Activated B cell treated with CpG ODN at 0.5 μM for 24 hours (primary cell): ENCODE measurements at regions not wholly inside any gene's neighbourhood (a gene's known extent, or its start where the extent isn't known, plus 50 kb on each side); places are given as distances from the start of the nearest gene placed in this dataset.

Experiments used
- ATAC-seq: fragments of 200-7000 bp; cut with Tn5 transposase; one replicate; pipeline ENCODE4 v1.10.0; 2021; ENCODE audit warnings: low read depth, mild to moderate bottlenecking, moderate library complexity
- CTCF ChIA-PET: fragments of 350-600 bp; sonication (Branson Sonifier 250); formaldehyde crosslinking; loops from one replicate; lab custom pipeline; 2021; ENCODE audit warnings: antibody characterized with exemption; lab: Charles Lee
- POLR2A ChIA-PET: fragments of 350-600 bp; sonication (Branson Sonifier 250); formaldehyde crosslinking; loops from one replicate; lab custom pipeline; 2021; ENCODE audit warnings: antibody characterized with exemption; lab: Charles Lee
- DNase-seq: peaks from one replicate; pipeline ENCODE4 v3.0.0; 2022
- H3K27ac Mint-ChIP-seq: one replicate; pipeline ENCODE4 v1.8.0; 2020; ENCODE audit warnings: mixed read lengths
- H3K27me3 Mint-ChIP-seq: one replicate; pipeline ENCODE4 v1.8.0; 2021; ENCODE audit warnings: mixed read lengths
- H3K36me3 Mint-ChIP-seq: one replicate; pipeline ENCODE4 v1.8.0; 2021; ENCODE audit warnings: low read depth, mixed read lengths
- H3K4me1 Mint-ChIP-seq: one replicate; pipeline ENCODE4 v1.8.0; 2021; ENCODE audit warnings: mixed read lengths
- H3K4me3 Mint-ChIP-seq: one replicate; pipeline ENCODE4 v1.8.0; 2020; ENCODE audit warnings: mild to moderate bottlenecking, mixed read lengths
- H3K9me3 Mint-ChIP-seq: one replicate; pipeline ENCODE4 v1.8.0; 2020; ENCODE audit warnings: mixed read lengths
- intact Hi-C: fragments of 100-400 bp; cut with micrococcal nuclease; formaldehyde crosslinking; loops from one replicate; pipeline ENCODE4 v1.15.1; 2024
- TF ChIP-seq, protein P1 (sequence below): fragments of 200-600 bp; IDR thresholded peaks from one replicate; pipeline ENCODE4 v1.8.0; 2022; ENCODE audit warnings: antibody characterized with exemption, mild to moderate bottlenecking

DNA sequence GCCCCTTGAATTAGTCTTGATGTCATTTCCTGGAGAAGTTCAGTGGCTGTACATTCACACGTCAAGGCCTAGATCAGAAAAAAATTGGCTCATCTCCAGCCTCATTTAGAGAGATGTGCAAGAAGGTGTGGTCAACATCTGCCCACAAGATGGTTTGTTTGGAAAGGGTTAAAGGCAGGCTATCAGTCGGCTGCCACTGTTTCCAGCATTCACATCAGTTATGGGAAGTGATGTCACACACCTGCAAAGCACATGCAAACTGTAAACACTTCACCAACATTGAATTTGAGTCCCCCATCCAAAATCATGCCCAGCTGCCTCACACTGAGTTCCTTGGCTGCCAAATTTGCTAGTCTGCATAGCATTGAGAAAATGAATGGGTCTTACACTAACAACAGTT lies 498.3 kb upstream of the INTU start:
- ChIA-PET CTCF (no interaction called here), POLR2A (no interaction called here)
- Mint-ChIP-seq H3K36me3 (no peaks in the 10 kb centered on the region), H3K4me3 (no peak overlapping the region), H3K27me3 (no peaks in the 10 kb centered on the region), H3K27ac (no peak overlapping the region), H3K4me1 (no peaks in the 10 kb centered on the region), H3K9me3 (peaks cover 3% of the 10 kb centered on the region)
- DNase-seq (no peak), ATAC-seq (no peak)
- TF ChIP-seq, protein P1, sequence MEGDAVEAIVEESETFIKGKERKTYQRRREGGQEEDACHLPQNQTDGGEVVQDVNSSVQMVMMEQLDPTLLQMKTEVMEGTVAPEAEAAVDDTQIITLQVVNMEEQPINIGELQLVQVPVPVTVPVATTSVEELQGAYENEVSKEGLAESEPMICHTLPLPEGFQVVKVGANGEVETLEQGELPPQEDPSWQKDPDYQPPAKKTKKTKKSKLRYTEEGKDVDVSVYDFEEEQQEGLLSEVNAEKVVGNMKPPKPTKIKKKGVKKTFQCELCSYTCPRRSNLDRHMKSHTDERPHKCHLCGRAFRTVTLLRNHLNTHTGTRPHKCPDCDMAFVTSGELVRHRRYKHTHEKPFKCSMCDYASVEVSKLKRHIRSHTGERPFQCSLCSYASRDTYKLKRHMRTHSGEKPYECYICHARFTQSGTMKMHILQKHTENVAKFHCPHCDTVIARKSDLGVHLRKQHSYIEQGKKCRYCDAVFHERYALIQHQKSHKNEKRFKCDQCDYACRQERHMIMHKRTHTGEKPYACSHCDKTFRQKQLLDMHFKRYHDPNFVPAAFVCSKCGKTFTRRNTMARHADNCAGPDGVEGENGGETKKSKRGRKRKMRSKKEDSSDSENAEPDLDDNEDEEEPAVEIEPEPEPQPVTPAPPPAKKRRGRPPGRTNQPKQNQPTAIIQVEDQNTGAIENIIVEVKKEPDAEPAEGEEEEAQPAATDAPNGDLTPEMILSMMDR = no peak
- intact Hi-C loops = no loop called here

DNA sequence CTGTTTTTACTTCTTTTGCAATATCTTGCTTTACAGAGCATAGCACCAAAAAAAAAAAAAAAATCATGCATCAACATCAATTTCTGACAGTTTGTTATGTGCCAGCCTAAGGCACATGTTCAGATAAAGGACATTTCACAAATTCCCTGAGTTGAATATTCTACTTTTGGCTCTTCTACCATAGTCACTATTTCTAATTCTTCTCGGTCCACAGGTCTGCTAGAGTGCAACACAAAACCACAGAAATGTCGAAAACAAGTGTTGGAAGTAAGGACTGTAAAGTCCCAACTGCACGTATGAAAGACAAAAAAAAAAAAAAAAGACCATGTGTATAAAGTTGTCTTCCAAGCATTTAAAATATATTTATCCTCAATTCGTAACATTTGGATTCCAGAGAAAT lies 494.2 kb upstream of the INTU start:
- no peaks in the 10 kb centered on the region for H3K36me3 Mint-ChIP-seq
- H3K4me1 Mint-ChIP-seq = no peaks in the 10 kb centered on the region
- ATAC-seq (no peak), DNase-seq (no peak)
- POLR2A ChIA-PET = no interaction called here
- no peak overlapping the region for H3K4me3 Mint-ChIP-seq
- intact Hi-C loops = no loop called here
- H3K27me3 Mint-ChIP-seq = no peaks in the 10 kb centered on the region
- TF ChIP-seq, protein P1 = no peak
- CTCF ChIA-PET = no interaction called here
- H3K27ac Mint-ChIP-seq = no peak overlapping the region
- peaks cover 2% of the 10 kb centered on the region for H3K9me3 Mint-ChIP-seq

DNA sequence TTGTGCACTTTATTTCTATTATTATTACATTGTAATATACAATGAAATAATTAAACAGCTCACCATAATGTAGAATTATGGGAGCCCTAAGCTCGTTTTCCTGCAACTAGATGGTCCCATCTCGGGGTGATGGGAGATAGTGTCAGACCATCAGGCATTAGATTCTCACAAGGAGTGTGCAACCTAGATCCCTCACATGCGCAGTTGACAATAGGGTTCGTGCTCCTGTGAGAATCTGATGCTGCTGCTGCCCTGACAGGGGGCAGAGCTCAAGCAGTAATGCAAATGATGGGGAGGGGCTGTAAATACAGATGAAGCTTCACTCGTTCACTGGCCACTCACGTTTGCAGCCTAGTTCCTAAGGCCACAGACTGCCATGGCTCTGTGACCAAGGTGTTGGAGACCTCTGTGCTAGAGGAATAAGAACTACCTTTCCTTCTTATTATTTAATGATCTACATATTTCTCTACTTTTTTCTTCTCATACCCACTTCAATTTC lies 492.9 kb upstream of the INTU start:
- no peaks in the 10 kb centered on the region for H3K4me1 Mint-ChIP-seq
- ATAC-seq (no peak), DNase-seq (no peak)
- H3K9me3 Mint-ChIP-seq = peaks cover 2% of the 10 kb centered on the region
- ChIA-PET CTCF (no interaction called here), POLR2A (no interaction called here)
- no peaks in the 10 kb centered on the region for H3K27me3 Mint-ChIP-seq
- no peaks in the 10 kb centered on the region for H3K36me3 Mint-ChIP-seq
- TF ChIP-seq, protein P1 = no peak
- no peak overlapping the region for H3K4me3 Mint-ChIP-seq
- no peak overlapping the region for H3K27ac Mint-ChIP-seq
- intact Hi-C loops = no loop called here

DNA sequence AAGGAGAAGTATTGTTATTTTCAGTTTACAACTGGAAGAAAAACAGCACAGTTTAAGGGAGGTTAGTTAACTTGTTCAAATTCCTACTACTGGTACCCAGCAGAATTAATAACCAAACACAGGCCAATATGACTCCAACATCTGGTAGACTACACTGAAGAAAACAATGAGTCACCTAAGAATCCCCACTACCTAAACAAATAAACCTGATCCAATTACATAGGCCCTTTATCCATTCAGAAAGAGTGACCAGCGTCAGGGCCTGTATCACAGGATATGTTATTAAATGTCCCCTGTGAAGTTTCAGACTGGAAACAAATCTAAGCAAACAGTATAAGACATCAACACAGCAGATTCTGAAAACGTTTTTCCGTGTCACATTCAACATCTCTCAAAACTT lies 492.5 kb upstream of the INTU start:
- Mint-ChIP-seq H3K27ac (no peak overlapping the region), H3K4me1 (no peaks in the 10 kb centered on the region), H3K27me3 (no peaks in the 10 kb centered on the region), H3K4me3 (no peak overlapping the region), H3K9me3 (peaks cover 2% of the 10 kb centered on the region), H3K36me3 (no peaks in the 10 kb centered on the region)
- ATAC-seq (no peak), DNase-seq (no peak)
- intact Hi-C loops = no loop called here
- POLR2A ChIA-PET = no interaction called here
- CTCF ChIA-PET = no interaction called here
- TF ChIP-seq, protein P1 = no peak

DNA sequence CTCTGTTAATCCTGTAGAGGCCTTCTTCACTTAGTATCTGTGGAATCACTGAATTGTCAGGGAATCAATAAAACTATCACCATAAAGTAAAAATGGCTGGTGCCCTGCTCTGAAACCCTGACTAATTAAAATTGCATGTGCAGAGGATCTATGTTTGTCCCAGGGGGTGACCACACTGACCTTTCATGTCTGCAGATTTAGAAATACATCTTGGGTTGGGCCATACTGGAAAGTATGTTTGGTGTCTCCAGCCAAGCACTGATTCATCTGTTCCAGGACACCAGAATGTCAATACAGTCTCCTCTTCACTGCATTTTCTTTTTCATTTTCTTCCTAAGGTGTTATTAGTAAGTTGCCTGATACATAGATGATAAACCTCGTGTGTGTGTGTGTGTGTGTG lies 490.9 kb upstream of the INTU start:
- peaks cover 2% of the 10 kb centered on the region for H3K9me3 Mint-ChIP-seq
- no peak for DNase-seq
- H3K4me1 Mint-ChIP-seq = no peaks in the 10 kb centered on the region
- POLR2A ChIA-PET = no interaction called here
- TF ChIP-seq, protein P1 = no peak
- no peak overlapping the region for H3K4me3 Mint-ChIP-seq
- H3K36me3 Mint-ChIP-seq = no peaks in the 10 kb centered on the region
- CTCF ChIA-PET = no interaction called here
- H3K27ac Mint-ChIP-seq = no peak overlapping the region
- H3K27me3 Mint-ChIP-seq = no peaks in the 10 kb centered on the region
- ATAC-seq = no peak
- intact Hi-C loops = no loop called here
